GM23338 (cell line): ENCODE measurements at regions not wholly inside any gene's neighbourhood (a gene's known extent, or its start where the extent isn't known, plus 50 kb on each side); places are given as distances from the start of the nearest gene placed in this dataset.

Experiments used
- ATAC-seq: fragments of 200-7000 bp; cut with Tn5 transposase; 3 replicates; pipeline ENCODE4 v1.9.1; 2020
- DNase-seq: peaks from one replicate; pipeline ENCODE4 v3.0.0-alpha.2; 2015; ENCODE audit warnings: low spot score
- H2AFZ ChIP-seq: fragments of 200-600 bp; sonication (generic); 2 replicates; pipeline ENCODE4 v1.8.0; 2016; ENCODE audit warnings: antibody characterized with exemption, mild to moderate bottlenecking, moderate library complexity
- H3F3A ChIP-seq: fragments of 200-600 bp; sonication (generic); replicated peaks from 2 replicates; pipeline ENCODE4 v1.8.0; 2017; ENCODE audit warnings: antibody characterized with exemption, mixed run types, low read depth
- H3K27ac ChIP-seq: fragments of 200-600 bp; sonication (generic); 2 replicates; pipeline ENCODE4 v1.6.1; 2016; ENCODE audit warnings: low read depth
- H3K27me3 ChIP-seq: fragments of 200-600 bp; sonication (generic); 2 replicates; pipeline ENCODE4 v1.8.0; 2016; ENCODE audit warnings: mild to moderate bottlenecking, mixed run types, moderate library complexity; ENCODE audit not compliant: insufficient read depth
- H3K36me3 ChIP-seq: fragments of 200-600 bp; sonication (generic); 2 replicates; pipeline ENCODE4 v1.8.0; 2016; ENCODE audit warnings: mild to moderate bottlenecking; ENCODE audit not compliant: insufficient read depth
- H3K4me1 ChIP-seq: fragments of 200-600 bp; sonication (generic); 2 replicates; pipeline ENCODE4 v1.8.0; 2016; ENCODE audit warnings: mild to moderate bottlenecking, moderate library complexity; ENCODE audit not compliant: insufficient read depth
- H3K4me2 ChIP-seq: fragments of 200-600 bp; sonication (generic); 2 replicates; pipeline ENCODE4 v1.7.1; 2017; ENCODE audit warnings: mixed run types
- H3K4me3 ChIP-seq: fragments of 200-600 bp; sonication (generic); 2 replicates; pipeline ENCODE4 v1.6.1; 2016; ENCODE audit warnings: mixed run types
- H3K79me2 ChIP-seq: fragments of 200-600 bp; sonication (generic); replicated peaks from 2 replicates; pipeline ENCODE4 v1.8.0; 2017; ENCODE audit warnings: mild to moderate bottlenecking; ENCODE audit not compliant: insufficient read depth
- H3K9me2 ChIP-seq: fragments of 200-600 bp; sonication (generic); 2 replicates; pipeline ENCODE4 v1.8.0; 2017; ENCODE audit not compliant: insufficient read depth
- H4K20me1 ChIP-seq: fragments of 200-600 bp; sonication (generic); replicated peaks from 2 replicates; pipeline ENCODE4 v1.8.0; 2017; ENCODE audit warnings: mild to moderate bottlenecking; ENCODE audit not compliant: insufficient read depth
- H3K27ac Mint-ChIP-seq: 2 replicates; pipeline ENCODE4 v1.8.0; 2020; ENCODE audit warnings: inconsistent platforms, mild to moderate bottlenecking, moderate library complexity, mixed read lengths
- H3K27me3 Mint-ChIP-seq: 3 replicates; pipeline ENCODE4 v1.8.0; 2022; ENCODE audit warnings: low read depth, mild to moderate bottlenecking, moderate library complexity, mixed read lengths, inconsistent platforms; ENCODE audit not compliant: insufficient read depth, poor library complexity
- H3K36me3 Mint-ChIP-seq: 3 replicates; pipeline ENCODE4 v1.8.0; 2021; ENCODE audit warnings: low read depth, mild to moderate bottlenecking, inconsistent platforms, moderate library complexity, mixed read lengths
- H3K4me1 Mint-ChIP-seq: 3 replicates; pipeline ENCODE4 v1.8.0; 2020; ENCODE audit warnings: mild to moderate bottlenecking, inconsistent platforms, mixed read lengths
- H3K4me3 Mint-ChIP-seq: 3 replicates; pipeline ENCODE4 v1.8.0; 2021; ENCODE audit warnings: moderate library complexity, mild to moderate bottlenecking, inconsistent platforms, mixed read lengths
- H3K9me3 Mint-ChIP-seq: 3 replicates; pipeline ENCODE4 v1.8.0; 2020; ENCODE audit warnings: moderate library complexity, mild to moderate bottlenecking, inconsistent platforms, mixed read lengths
- CREB1 ChIP-seq: fragments of 250-450 bp; sonication (Bioruptor Pico); IDR thresholded peaks from 2 replicates; pipeline ENCODE4 v1.5.0; 2020; ENCODE audit warnings: low read depth, mild to moderate bottlenecking, moderate library complexity
- CTCF ChIP-seq, 2 experiments: fragments of 200-600 bp in 1 of 2; sonication (generic) in 1 of 2; conservative IDR thresholded peaks; 2 replicates each; pipeline versions ENCODE4 v1.5.1 to v1.6.1; 2016 to 2017; ENCODE audit warnings: antibody characterized with exemption in 2 of 2, low read depth in 2 of 2, mild to moderate bottlenecking in 2 of 2, moderate library complexity in 1 of 2
- EZH2phosphoT487 ChIP-seq: fragments of 200-600 bp; sonication (generic); IDR thresholded peaks from one replicate; pipeline ENCODE4 v1.8.1; 2018; ENCODE audit warnings: antibody characterized with exemption; ENCODE audit not compliant: unreplicated experiment
- JUNB ChIP-seq: IDR thresholded peaks from one replicate; pipeline ENCODE4 v1.6.1; 2016; ENCODE audit warnings: antibody characterized with exemption; ENCODE audit not compliant: unreplicated experiment
- NANOG ChIP-seq: IDR thresholded peaks from 2 replicates; pipeline ENCODE4 v1.6.1; 2016; ENCODE audit warnings: antibody characterized with exemption, borderline replicate concordance
- POLR2AphosphoS5 ChIP-seq: IDR thresholded peaks from 2 replicates; pipeline ENCODE4 v1.6.1; 2016; ENCODE audit warnings: antibody characterized with exemption, low read depth
- REST ChIP-seq: IDR thresholded peaks from one replicate; pipeline ENCODE4 v1.6.1; 2018; ENCODE audit warnings: antibody characterized with exemption; ENCODE audit not compliant: unreplicated experiment
- ZNF114 ChIP-seq: fragments of 250-450 bp; sonication (Bioruptor Pico); IDR thresholded peaks from 2 replicates; pipeline ENCODE4 v1.5.0; 2020; ENCODE audit warnings: mild to moderate bottlenecking, moderate library complexity
- ZNF331 ChIP-seq: fragments of 250-450 bp; sonication (Bioruptor Pico); IDR thresholded peaks from 2 replicates; pipeline ENCODE4 v1.5.0; 2020; ENCODE audit warnings: low read depth, mild to moderate bottlenecking, moderate library complexity
- ZNF462 ChIP-seq: fragments of 250-450 bp; sonication (Bioruptor Pico); IDR thresholded peaks from 2 replicates; pipeline ENCODE4 v1.5.0; 2020; ENCODE audit warnings: mild to moderate bottlenecking, moderate library complexity
- TF ChIP-seq, protein P1 (sequence below): IDR thresholded peaks from 2 replicates; pipeline ENCODE4 v1.6.1; 2016; ENCODE audit warnings: antibody characterized with exemption

- Mint-ChIP-seq H3K27me3 (no peaks in the 10 kb centered on the region), H3K27ac (no peak overlapping the region), H3K36me3 (no peaks in the 10 kb centered on the region), H3K4me3 (no peak overlapping the region), H3K9me3 (no peaks in the 10 kb centered on the region), H3K4me1 (no peaks in the 10 kb centered on the region)
- Histone ChIP-seq H2AFZ (no peak overlapping the region), H4K20me1 (no peaks in the 10 kb centered on the region), H3K27me3 (no peaks in the 10 kb centered on the region), H3K27ac (no peak overlapping the region), H3F3A (no peaks in the 10 kb centered on the region), H3K9me2 (no peaks in the 10 kb centered on the region), H3K79me2 (no peaks in the 10 kb centered on the region), H3K4me3 (no peak overlapping the region), H3K4me1 (no peaks in the 10 kb centered on the region), H3K4me2 (no peak overlapping the region), H3K36me3 (no peaks in the 10 kb centered on the region)
- DNase-seq (no peak), ATAC-seq (no peak)
- TF ChIP-seq REST (no peak), NANOG (no peak), POLR2AphosphoS5 (no peak), CTCF (conservative IDR thresholded peaks at IDR 0.05; ENCODE audit: low read depth in 2 of 2) (no peak), JUNB (no peak), EZH2phosphoT487 (no peak), ZNF462 (CRISPR knock-in tag) (no peak), CREB1 (CRISPR knock-in tag) (no peak), ZNF114 (CRISPR knock-in tag) (no peak), ZNF331 (no peak)
- TF ChIP-seq, protein P1, sequence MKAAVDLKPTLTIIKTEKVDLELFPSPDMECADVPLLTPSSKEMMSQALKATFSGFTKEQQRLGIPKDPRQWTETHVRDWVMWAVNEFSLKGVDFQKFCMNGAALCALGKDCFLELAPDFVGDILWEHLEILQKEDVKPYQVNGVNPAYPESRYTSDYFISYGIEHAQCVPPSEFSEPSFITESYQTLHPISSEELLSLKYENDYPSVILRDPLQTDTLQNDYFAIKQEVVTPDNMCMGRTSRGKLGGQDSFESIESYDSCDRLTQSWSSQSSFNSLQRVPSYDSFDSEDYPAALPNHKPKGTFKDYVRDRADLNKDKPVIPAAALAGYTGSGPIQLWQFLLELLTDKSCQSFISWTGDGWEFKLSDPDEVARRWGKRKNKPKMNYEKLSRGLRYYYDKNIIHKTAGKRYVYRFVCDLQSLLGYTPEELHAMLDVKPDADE: no peak
Observed at GRCh38 chr10:4383651-4384098, 442.3 kb upstream of the AKR1E2 start.
